Natural killer cell (primary cell): ENCODE measurements at regions not wholly inside any gene's neighbourhood (a gene's known extent, or its start where the extent isn't known, plus 50 kb on each side); places are given as distances from the start of the nearest gene placed in this dataset.
"Not testable (repeated sequence)": the region's sequence is repeated elsewhere in the genome, so short reads cannot be mapped to it uniquely, and the experiment has no call there.

Experiments
- ATAC-seq, 3 donors: fragments of 150-1000 bp in 2 of 3; fragments of 200-7000 bp in 1 of 3; cut with Tn5 transposase; 1 replicate in 1 of 3; 2 replicates in 2 of 3; pipeline ENCODE4 v1.10.0; 2021; ENCODE audit warnings: mild to moderate bottlenecking in 2 of 3, moderate library complexity in 2 of 3
- DNase-seq, 2 donors: peaks; one replicate each; pipeline versions ENCODE4 v3.0.0 to v3.0.0-alpha.2; 2013 to 2021; ENCODE audit warnings: mixed read lengths in 1 of 2
- H3K27ac ChIP-seq: one replicate; pipeline ENCODE4 v1.5.1; 2013; ENCODE audit warnings: mild to moderate bottlenecking, low read length
- H3K27me3 ChIP-seq: one replicate; pipeline ENCODE4 v1.6.1; 2013; ENCODE audit warnings: low read length; ENCODE audit not compliant: control insufficient read depth, insufficient read depth
- H3K36me3 ChIP-seq: one replicate; pipeline ENCODE4 v1.6.1; 2013; ENCODE audit warnings: low read length; ENCODE audit not compliant: control insufficient read depth, insufficient read depth
- H3K4me1 ChIP-seq: one replicate; pipeline ENCODE4 v1.6.1; 2013; ENCODE audit warnings: low read length; ENCODE audit not compliant: control insufficient read depth, insufficient read depth
- H3K4me3 ChIP-seq: one replicate; pipeline ENCODE4 v1.5.1; 2013; ENCODE audit warnings: low read length
- H3K9me3 ChIP-seq: one replicate; pipeline ENCODE4 v1.6.1; 2013; ENCODE audit warnings: low read length; ENCODE audit not compliant: control insufficient read depth, insufficient read depth
- H3K27ac Mint-ChIP-seq, 2 donors: one replicate each; pipeline ENCODE4 v1.8.0; 2022; ENCODE audit warnings: mild to moderate bottlenecking in 2 of 2, mixed read lengths in 2 of 2, moderate library complexity in 1 of 2
- H3K27me3 Mint-ChIP-seq, 2 donors: one replicate each; pipeline ENCODE4 v1.8.0; 2022; ENCODE audit warnings: low read depth in 2 of 2, mixed read lengths in 2 of 2
- H3K36me3 Mint-ChIP-seq: one replicate; pipeline ENCODE4 v1.8.0; 2022; ENCODE audit warnings: mixed read lengths
- H3K4me1 Mint-ChIP-seq, 2 donors: one replicate each; pipeline ENCODE4 v1.8.0; 2022; ENCODE audit warnings: mixed read lengths in 2 of 2
- H3K4me3 Mint-ChIP-seq: one replicate; pipeline ENCODE4 v1.8.0; 2022; ENCODE audit warnings: mild to moderate bottlenecking, moderate library complexity, mixed read lengths
- H3K9me3 Mint-ChIP-seq, 2 donors: one replicate each; pipeline ENCODE4 v1.8.0; 2022; ENCODE audit warnings: mixed read lengths in 2 of 2
- CTCF ChIP-seq: fragments of 200-600 bp; IDR thresholded peaks from one replicate; pipeline ENCODE4 v1.8.0; 2022; ENCODE audit warnings: antibody characterized with exemption
- WGBS: methylation state at CpG from one replicate; pipeline ENCODE4 v1.1.7; 2013; ENCODE audit warnings: missing lambda C conversion rate; ENCODE audit not compliant: insufficient coverage; 5-methylcytosine and 5-hydroxymethylcytosine counted together
- intact Hi-C: fragments of 100-400 bp; cut with micrococcal nuclease; formaldehyde crosslinking; loops from one replicate; pipeline ENCODE4 v1.14.2; 2022

GRCh38 chr6:18654821-18655220 is 267.7 kb downstream of the RNF144B start:
- no peak overlapping the region for H3K4me3 ChIP-seq
- DNase-seq, result no peak
- Mint-ChIP-seq H3K4me3 (no peak overlapping the region), H3K9me3 (peaks cover 10 to 22% of the 10 kb centered on the region in 2 donors), H3K36me3 (no peaks in the 10 kb centered on the region), H3K27me3 (no peaks in the 10 kb centered on the region), H3K27ac (no peak overlapping the region), H3K4me1 (no peaks in the 10 kb centered on the region)
- no peaks in the 10 kb centered on the region for H3K9me3 ChIP-seq
- H3K36me3 ChIP-seq, result no peaks in the 10 kb centered on the region
- H3K27ac ChIP-seq, result no peak overlapping the region
- TF ChIP-seq CTCF, result no peak
- H3K4me1 ChIP-seq, result no peaks in the 10 kb centered on the region
- intact Hi-C loops, result no loop called here
- H3K27me3 ChIP-seq, result no peaks in the 10 kb centered on the region
- no peak for ATAC-seq

- TF ChIP-seq CTCF, result no peak
- Histone ChIP-seq H3K36me3 (no peaks in the 10 kb centered on the region), H3K4me3 (no peak overlapping the region), H3K4me1 (no peaks in the 10 kb centered on the region), H3K9me3 (no peaks in the 10 kb centered on the region), H3K27me3 (no peaks in the 10 kb centered on the region), H3K27ac (no peak overlapping the region)
- ATAC-seq, result no peak
- no peak for DNase-seq
- WGBS, result 83% methylated on average over 5 of the region's 5 CpGs
- no peaks in the 10 kb centered on the region for H3K27me3 Mint-ChIP-seq
- H3K9me3 Mint-ChIP-seq, result peaks cover 8 to 17% of the 10 kb centered on the region in 2 donors
- H3K4me1 Mint-ChIP-seq, result no peaks in the 10 kb centered on the region
- no peak overlapping the region for H3K27ac Mint-ChIP-seq
- intact Hi-C loops, result no loop called here
- H3K4me3 Mint-ChIP-seq, result no peak overlapping the region
- H3K36me3 Mint-ChIP-seq, result no peaks in the 10 kb centered on the region
These were observed 269.4 kb downstream of the RNF144B start for GRCh38 chr6:18656506-18656905.

- H3K27ac Mint-ChIP-seq, H3K36me3 ChIP-seq, H3K36me3 Mint-ChIP-seq, intact Hi-C loops, DNase-seq, H3K4me1 Mint-ChIP-seq, H3K4me3 ChIP-seq, H3K9me3 ChIP-seq, H3K27me3 Mint-ChIP-seq, ATAC-seq, H3K27me3 ChIP-seq, H3K4me1 ChIP-seq, H3K4me3 Mint-ChIP-seq, H3K27ac ChIP-seq: not testable (repeated sequence)
- WGBS, result 96% methylated on average over 5 of the region's 5 CpGs
- peaks cover 10 to 17% of the 10 kb centered on the region in 2 donors for H3K9me3 Mint-ChIP-seq
These were observed 272.8 kb downstream of the RNF144B start for GRCh38 chr6:18659994-18660393.

- no peaks in the 10 kb centered on the region for H3K9me3 ChIP-seq
- no peaks in the 10 kb centered on the region for H3K27me3 Mint-ChIP-seq
- no peaks in the 10 kb centered on the region for H3K4me1 Mint-ChIP-seq
- no peaks in the 10 kb centered on the region for H3K4me1 ChIP-seq
- no peaks in the 10 kb centered on the region for H3K36me3 Mint-ChIP-seq
- H3K9me3 Mint-ChIP-seq, result peaks cover 8 to 9% of the 10 kb centered on the region in 2 donors
- no peak for TF ChIP-seq CTCF
- H3K4me3 Mint-ChIP-seq, result no peak overlapping the region
- no peaks in the 10 kb centered on the region for H3K36me3 ChIP-seq
- no peak overlapping the region for H3K27ac ChIP-seq
- intact Hi-C loops, result no loop called here
- WGBS, result 60% methylated on average over 1 of the region's 1 CpG
- no peak overlapping the region for H3K27ac Mint-ChIP-seq
- H3K27me3 ChIP-seq, result no peaks in the 10 kb centered on the region
- ATAC-seq (no peak), DNase-seq (no peak)
- H3K4me3 ChIP-seq, result no peak overlapping the region
These were observed 275.9 kb downstream of the RNF144B start for GRCh38 chr6:18663011-18663410.
